WTC11 (cell line): ENCODE measurements at regions not wholly inside any gene's neighbourhood (a gene's known extent, or its start where the extent isn't known, plus 50 kb on each side); places are given as distances from the start of the nearest gene placed in this dataset.

Source experiments
- ATAC-seq: fragments of 200-7000 bp; cut with Tn5 transposase; 2 replicates; pipeline ENCODE4 v1.10.0; 2021; ENCODE audit warnings: mild to moderate bottlenecking, moderate library complexity
- CTCF ChIA-PET: fragments of 300-600 bp; sonication (Branson Sonifier 250); formaldehyde crosslinking; loops from one replicate; lab custom pipeline; 2021; ENCODE audit warnings: antibody characterized with exemption; lab: Charles Lee
- POLR2A ChIA-PET: fragments of 350-600 bp; sonication (Branson Sonifier 250); formaldehyde crosslinking; loops from one replicate; lab custom pipeline; 2021; ENCODE audit warnings: antibody characterized with exemption; lab: Charles Lee
- DNase-seq: peaks from one replicate; pipeline ENCODE4 v3.0.0; 2021; ENCODE audit warnings: low spot score
- H3K27ac Mint-ChIP-seq: 2 replicates; pipeline ENCODE4 v1.8.0; 2021; ENCODE audit warnings: mixed read lengths
- H3K27me3 Mint-ChIP-seq: 2 replicates; pipeline ENCODE4 v1.8.0; 2021; ENCODE audit warnings: low read depth, mild to moderate bottlenecking, moderate library complexity, mixed read lengths
- H3K36me3 Mint-ChIP-seq: 2 replicates; pipeline ENCODE4 v1.8.0; 2021; ENCODE audit warnings: mixed read lengths
- H3K4me1 Mint-ChIP-seq: 2 replicates; pipeline ENCODE4 v1.8.0; 2022; ENCODE audit warnings: mixed read lengths
- H3K4me3 Mint-ChIP-seq: 2 replicates; pipeline ENCODE4 v1.8.0; 2021; ENCODE audit warnings: mild to moderate bottlenecking, moderate library complexity, mixed read lengths
- H3K9me3 Mint-ChIP-seq: 2 replicates; pipeline ENCODE4 v1.8.0; 2021; ENCODE audit warnings: mixed read lengths
- ARID4B ChIP-seq: sonication (generic); formaldehyde crosslinking; IDR thresholded peaks from 2 replicates; pipeline ENCODE4 v1.8.0; 2023; ENCODE audit warnings: missing genetic modification reagents, mild to moderate bottlenecking, borderline replicate concordance
- ATF1 ChIP-seq: sonication (generic); formaldehyde crosslinking; IDR thresholded peaks from 2 replicates; pipeline ENCODE4 v1.8.1; 2023; ENCODE audit warnings: mild to moderate bottlenecking, moderate library complexity, missing genetic modification reagents
- CREM ChIP-seq: sonication (generic); formaldehyde crosslinking; IDR thresholded peaks from 2 replicates; pipeline ENCODE4 v1.8.1; 2022; ENCODE audit warnings: mild to moderate bottlenecking, missing genetic modification reagents, moderate library complexity
- EMX1 ChIP-seq: fragments of 250-450 bp; sonication (Bioruptor Pico); IDR thresholded peaks from 2 replicates; pipeline ENCODE4 v1.8.0; 2021; ENCODE audit warnings: mild to moderate bottlenecking
- ESRRA ChIP-seq: sonication (generic); formaldehyde crosslinking; IDR thresholded peaks from 2 replicates; pipeline ENCODE4 v1.8.1; 2022; ENCODE audit warnings: mild to moderate bottlenecking, missing genetic modification reagents, borderline replicate concordance
- FOXK1 ChIP-seq: sonication (generic); formaldehyde crosslinking; IDR thresholded peaks from 2 replicates; pipeline ENCODE4 v1.8.0; 2022; ENCODE audit warnings: mild to moderate bottlenecking, moderate library complexity, missing genetic modification reagents
- GRHL2 ChIP-seq: fragments of 250-450 bp; sonication (Bioruptor Pico); IDR thresholded peaks from 2 replicates; pipeline ENCODE4 v1.8.0; 2022; ENCODE audit warnings: mild to moderate bottlenecking, moderate library complexity; ENCODE audit not compliant: insufficient replicate concordance, severe bottlenecking
- JAZF1 ChIP-seq: fragments of 250-450 bp; sonication (Bioruptor Pico); IDR thresholded peaks from 2 replicates; pipeline ENCODE4 v1.9.0; 2021; ENCODE audit warnings: moderate library complexity, mild to moderate bottlenecking, inconsistent platforms
- JUN ChIP-seq: sonication (generic); formaldehyde crosslinking; IDR thresholded peaks from 2 replicates; pipeline ENCODE4 v1.8.0; 2023; ENCODE audit warnings: mild to moderate bottlenecking, missing genetic modification reagents
- MYBL2 ChIP-seq: sonication (generic); formaldehyde crosslinking; IDR thresholded peaks from 2 replicates; pipeline ENCODE4 v1.8.1; 2023; ENCODE audit warnings: mild to moderate bottlenecking, moderate library complexity, missing genetic modification reagents
- NFYB ChIP-seq: sonication (generic); formaldehyde crosslinking; conservative IDR thresholded peaks from 2 replicates; pipeline ENCODE4 v1.8.0; 2022; ENCODE audit warnings: low read depth, missing genetic modification reagents
- NR2C2 ChIP-seq: sonication (generic); formaldehyde crosslinking; IDR thresholded peaks from 2 replicates; pipeline ENCODE4 v1.8.0; 2022; ENCODE audit warnings: mild to moderate bottlenecking, missing genetic modification reagents
- OVOL2 ChIP-seq: fragments of 250-450 bp; sonication (Bioruptor Pico); IDR thresholded peaks from 2 replicates; pipeline ENCODE4 v1.9.0; 2021; ENCODE audit warnings: mild to moderate bottlenecking, borderline replicate concordance
- RELA ChIP-seq: sonication (generic); formaldehyde crosslinking; IDR thresholded peaks from 2 replicates; pipeline ENCODE4 v1.8.1; 2022; ENCODE audit warnings: missing genetic modification reagents, mild to moderate bottlenecking, borderline replicate concordance
- SMAD3 ChIP-seq: sonication (generic); formaldehyde crosslinking; IDR thresholded peaks from 2 replicates; pipeline ENCODE4 v1.8.0; 2022; ENCODE audit warnings: missing genetic modification reagents, mild to moderate bottlenecking, borderline replicate concordance
- SOX15 ChIP-seq: fragments of 250-450 bp; sonication (Bioruptor Pico); IDR thresholded peaks from 2 replicates; pipeline ENCODE4 v1.9.0; 2021; ENCODE audit warnings: mild to moderate bottlenecking
- TCF7 ChIP-seq: sonication (generic); formaldehyde crosslinking; IDR thresholded peaks from 2 replicates; pipeline ENCODE4 v1.8.0; 2022; ENCODE audit warnings: mild to moderate bottlenecking, low read depth, missing genetic modification reagents, moderate library complexity
- TEAD4 ChIP-seq: sonication (generic); formaldehyde crosslinking; IDR thresholded peaks from 2 replicates; pipeline ENCODE4 v1.8.0; 2022; ENCODE audit warnings: mild to moderate bottlenecking, missing genetic modification reagents
- ZBTB43 ChIP-seq: sonication (generic); formaldehyde crosslinking; IDR thresholded peaks from 2 replicates; pipeline ENCODE4 v1.8.1; 2023; ENCODE audit warnings: mild to moderate bottlenecking, missing genetic modification reagents
- ZNF263 ChIP-seq: sonication (generic); formaldehyde crosslinking; IDR thresholded peaks from 2 replicates; pipeline ENCODE4 v1.8.1; 2022; ENCODE audit warnings: low read depth, mild to moderate bottlenecking, moderate library complexity, missing genetic modification reagents
- ZNF396 ChIP-seq: fragments of 250-450 bp; sonication (Bioruptor Pico); IDR thresholded peaks from 2 replicates; pipeline ENCODE4 v1.8.0; 2021; ENCODE audit warnings: mild to moderate bottlenecking, moderate library complexity, borderline replicate concordance
- ZNF416 ChIP-seq: fragments of 250-450 bp; sonication (Bioruptor Pico); IDR thresholded peaks from 2 replicates; pipeline ENCODE4 v1.9.0; 2021; ENCODE audit warnings: mild to moderate bottlenecking, inconsistent platforms
- ZNF425 ChIP-seq: fragments of 250-450 bp; sonication (Bioruptor Pico); conservative IDR thresholded peaks from 2 replicates; pipeline ENCODE4 v1.9.0; 2021; ENCODE audit warnings: mild to moderate bottlenecking
- ZSCAN18 ChIP-seq: fragments of 250-450 bp; sonication (Bioruptor Pico); IDR thresholded peaks from 2 replicates; pipeline ENCODE4 v2.1.2; 2022; ENCODE audit warnings: mild to moderate bottlenecking, moderate library complexity

GRCh38 chr4:173860094-173860493 is 330.1 kb upstream of the HAND2 start (continued):
- TF ChIP-seq ZNF425 (CRISPR knock-in tag) (no peak), JUN (CRISPR knock-in tag) (no peak), SOX15 (no peak), FOXK1 (no peak), ZNF416 (no peak), ZNF263 (no peak), ZSCAN18 (CRISPR knock-in tag) (no peak), SMAD3 (CRISPR knock-in tag) (no peak)

GRCh38 chr4:173859091-173859713 is 329.2 kb upstream of the HAND2 start:
- no peak for ATAC-seq
- Mint-ChIP-seq H3K27me3 (no peaks in the 10 kb centered on the region), H3K27ac (no peak overlapping the region), H3K4me3 (no peak overlapping the region), H3K4me1 (no peaks in the 10 kb centered on the region), H3K36me3 (no peaks in the 10 kb centered on the region), H3K9me3 (peaks cover 22% of the 10 kb centered on the region)
- CTCF ChIA-PET = no interaction called here
- POLR2A ChIA-PET = no interaction called here
- no peak for TF ChIP-seq ZNF396 (CRISPR knock-in tag)
- TF ChIP-seq TEAD4 (CRISPR knock-in tag) = no peak
- no peak for TF ChIP-seq GRHL2
- TF ChIP-seq RELA (CRISPR knock-in tag) = no peak
- TF ChIP-seq OVOL2 = no peak
- TF ChIP-seq ZBTB43 (CRISPR knock-in tag) = no peak
- TF ChIP-seq MYBL2 (CRISPR knock-in tag) = no peak
- no peak for TF ChIP-seq CREM (CRISPR knock-in tag)
- no peak for TF ChIP-seq NR2C2 (CRISPR knock-in tag)
- no peak for TF ChIP-seq EMX1 (CRISPR knock-in tag)
- no peak for TF ChIP-seq ZNF416
- TF ChIP-seq ATF1 (CRISPR knock-in tag) = no peak
- no peak for TF ChIP-seq JAZF1 (CRISPR knock-in tag)
- no peak for TF ChIP-seq TCF7 (CRISPR knock-in tag)
- TF ChIP-seq FOXK1 = no peak
- TF ChIP-seq NFYB (CRISPR knock-in tag) = no peak
- no peak for TF ChIP-seq ESRRA (CRISPR knock-in tag)
- no peak for TF ChIP-seq ARID4B
- DNase-seq = no peak
